OCI-LY7 (cell line): ENCODE measurements at regions not wholly inside any gene's neighbourhood (a gene's known extent, or its start where the extent isn't known, plus 50 kb on each side); places are given as distances from the start of the nearest gene placed in this dataset.

Source experiments
- CTCF ChIP-seq: fragments of 200-600 bp; sonication (generic); conservative IDR thresholded peaks from 2 replicates; pipeline ENCODE4 v1.5.1; 2014; ENCODE audit warnings: mild to moderate bottlenecking, antibody characterized with exemption, low read length, moderate library complexity, mixed read lengths
- EZH2phosphoT487 ChIP-seq: fragments of 200-600 bp; sonication (generic); IDR thresholded peaks from 2 replicates; pipeline ENCODE4 v1.6.1; 2018; ENCODE audit warnings: low read depth, borderline replicate concordance, mild to moderate bottlenecking, mixed run types, antibody characterized with exemption, low read length, moderate library complexity, mixed read lengths

DNA sequence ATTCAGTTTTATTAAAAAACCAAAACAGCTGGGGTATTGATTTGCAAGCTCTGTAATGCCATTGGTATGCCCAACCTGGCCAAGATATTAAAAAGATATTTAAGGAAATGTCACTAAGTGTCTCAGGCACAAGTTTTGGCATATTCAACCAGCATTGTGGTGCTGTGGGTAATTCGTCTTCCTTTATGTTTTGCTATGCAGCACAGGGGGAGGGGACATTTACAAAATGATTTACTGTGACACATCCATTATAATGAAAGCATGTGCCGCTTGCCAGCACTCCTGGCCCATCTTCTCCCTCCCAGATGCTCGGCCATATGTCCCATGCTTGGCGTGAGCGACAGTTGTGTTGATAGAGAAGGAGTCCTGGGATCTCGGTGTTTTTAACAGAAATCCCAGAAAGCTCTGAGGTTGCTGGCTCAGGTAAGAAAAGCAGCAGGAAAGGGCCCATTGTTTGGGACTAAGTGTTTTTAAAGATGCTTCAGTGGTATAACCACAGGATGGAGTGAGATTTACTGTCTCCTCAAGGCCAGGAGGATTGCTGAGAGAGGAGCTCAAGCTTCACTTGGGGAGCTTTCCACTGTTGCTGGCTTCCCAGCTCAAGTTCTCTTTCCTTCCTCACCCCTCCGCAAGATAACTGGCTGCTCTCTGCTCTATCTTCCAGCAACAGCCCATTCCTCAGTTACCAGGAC, 158.2 kb upstream of the TSC22D2 start:
- TF ChIP-seq EZH2phosphoT487, result no peak
- no peak for TF ChIP-seq CTCF
